ENCODE measurements at regions not wholly inside any gene's neighbourhood (a gene's known extent, or its start where the extent isn't known, plus 50 kb on each side); places are given as distances from the start of the nearest gene placed in this dataset.

DNA sequence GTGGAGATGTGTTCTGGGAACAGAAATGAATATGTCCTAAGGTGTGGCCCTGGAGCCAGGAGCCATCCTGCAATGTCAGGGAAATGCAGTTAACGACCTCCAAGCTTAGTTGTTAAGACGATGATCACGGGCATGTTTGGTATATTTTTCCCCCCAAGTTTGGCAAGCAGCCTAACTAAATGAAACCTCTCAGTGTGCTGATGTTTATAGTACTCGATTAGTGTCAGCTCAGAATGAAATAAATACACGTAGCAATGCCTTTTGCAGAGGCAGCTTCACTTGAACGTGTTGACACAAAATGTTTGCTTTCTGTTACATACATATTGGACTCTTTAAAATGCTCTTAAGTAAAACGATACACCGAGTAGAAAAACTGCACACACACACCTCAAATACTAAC lies 76.2 kb upstream of the OLIG3 start (continued):
- no peak for TF ChIP-seq SIN3A (conservative IDR thresholded peaks at IDR 0.05 in 1 of 2, IDR thresholded peaks at IDR 0.05 in 1 of 2; ENCODE audit: low read depth in 1 of 2, low read length in 2 of 2)
- no peak for TF ChIP-seq SP4 (IDR thresholded peaks at IDR 0.05; ENCODE audit: low read length)
- TF ChIP-seq EP300 (IDR thresholded peaks at IDR 0.05; ENCODE audit: borderline replicate concordance in 1 of 2, low read depth in 2 of 2, low read length in 2 of 2) = no peak
- TF ChIP-seq KDM1A (IDR thresholded peaks at IDR 0.05; ENCODE audit: borderline replicate concordance, low read length) = no peak

Measured in H1 (cell line).